Spleen (tissue), 11 donors: ENCODE measurements at regions not wholly inside any gene's neighbourhood (a gene's known extent, or its start where the extent isn't known, plus 50 kb on each side); places are given as distances from the start of the nearest gene placed in this dataset.
"Not testable (repeated sequence)": the region's sequence is repeated elsewhere in the genome, so short reads cannot be mapped to it uniquely, and the experiment has no call there.

Source experiments
- DNase-seq: peaks from one replicate; pipeline ENCODE4 v3.0.0-alpha.2; 2020
- H3K27ac ChIP-seq, 8 donors: fragments of 200-600 bp; sonication (generic) in 7 of 8; 1 replicate in 4 of 8; 2 replicates in 4 of 8; pipeline versions ENCODE4 v1.5.0 to v1.8.0; 2016 to 2021; ENCODE audit warnings: inconsistent platforms in 4 of 8, mild to moderate bottlenecking in 4 of 8, moderate library complexity in 1 of 8
- H3K27me3 ChIP-seq, 7 donors: fragments of 200-600 bp; sonication (generic) in 6 of 7; replicated peaks in 1 of 7; 1 replicate in 4 of 7; 2 replicates in 3 of 7; pipeline versions ENCODE4 v1.5.0 to v1.8.0; 2016 to 2021; ENCODE audit warnings: inconsistent platforms in 3 of 7, mild to moderate bottlenecking in 1 of 7
- H3K36me3 ChIP-seq, 6 donors: fragments of 200-600 bp; sonication (generic) in 5 of 6; 1 replicate in 4 of 6; 2 replicates in 2 of 6; pipeline versions ENCODE4 v1.5.0 to v1.8.0; 2016 to 2021; ENCODE audit warnings: inconsistent platforms in 2 of 6
- H3K4me1 ChIP-seq, 6 donors: fragments of 200-600 bp; sonication (generic) in 5 of 6; 1 replicate in 3 of 6; 2 replicates in 3 of 6; pipeline versions ENCODE4 v1.5.0 to v1.8.0; 2016 to 2021; ENCODE audit warnings: inconsistent platforms in 3 of 6
- H3K4me3 ChIP-seq, 8 donors: fragments of 200-600 bp; sonication (generic) in 7 of 8; 1 replicate in 4 of 8; 2 replicates in 4 of 8; pipeline versions ENCODE4 v1.5.0 to v1.8.0; 2016 to 2021; ENCODE audit warnings: inconsistent platforms in 4 of 8, mild to moderate bottlenecking in 4 of 8, moderate library complexity in 2 of 8
- H3K9me3 ChIP-seq, 8 donors: fragments of 200-600 bp; sonication (generic) in 7 of 8; 1 replicate in 4 of 8; 2 replicates in 4 of 8; pipeline versions ENCODE4 v1.5.0 to v1.8.0; 2016 to 2021; ENCODE audit warnings: inconsistent platforms in 4 of 8
- CTCF ChIP-seq, 11 experiments: fragments of 200-600 bp in 7 of 11; fragments of 450-650 bp in 4 of 11; sonication (generic) in 4 of 11; IDR thresholded peaks in 8 of 11; conservative IDR thresholded peaks in 3 of 11; 1 replicate in 7 of 11; 2 replicates in 4 of 11; pipeline versions ENCODE4 v1.4.0 to v1.8.0; 2016 to 2021; ENCODE audit warnings: antibody characterized with exemption in 11 of 11, inconsistent platforms in 4 of 11, mild to moderate bottlenecking in 1 of 11
- POLR2A ChIP-seq, 3 donors: fragments of 450-650 bp; IDR thresholded peaks; one replicate each; pipeline ENCODE4 v1.5.1; 2017; ENCODE audit warnings: antibody characterized with exemption in 3 of 3, mild to moderate bottlenecking in 1 of 3
- POLR2AphosphoS5 ChIP-seq, 3 donors: sonication (generic); formaldehyde crosslinking; IDR thresholded peaks; one replicate each; pipeline ENCODE4 v1.5.1; 2017; ENCODE audit warnings: antibody characterized with exemption in 3 of 3
- WGBS, 5 donors: extraction: QIAGEN DNeasy Blood & Tissue Kit in 3 of 5; methylation state at CpG; one replicate each; pipeline versions ENCODE4 v1.1.5 to v1.1.7; 2013 to 2018; 5-methylcytosine and 5-hydroxymethylcytosine counted together
- intact Hi-C: fragments of 100-400 bp; cut with DNase I; formaldehyde crosslinking; loops from one replicate; pipeline ENCODE4 v1.15.0; 2023; ENCODE audit warnings: low total_unique reads
- donor health status: healthy with polysubstance abuse.
- donor health status: DM: no; HTN: no; CAD: no; lungs with moderate emphysema.
- donor health status: DM: no; HTN: no; CAD: no.
- donor health status: Bipolar disorder and iron deficiency.
- donor health status: healthy.
- donor health status: DM: no; HTN: no; CAD: no.
- donor health status: DM: yes; HTN: yes; CAD: no.

- intact Hi-C loops: no loop called here
- Histone ChIP-seq H3K27ac (no peak overlapping the region), H3K4me1 (no peaks in the 10 kb centered on the region), H3K36me3 (no peaks in the 10 kb centered on the region), H3K9me3 (peaks cover 0 to 11% (median 4%) of the 10 kb centered on the region in 8 donors), H3K4me3 (no peak overlapping the region), H3K27me3 (no peaks in the 10 kb centered on the region)
- no peak for TF ChIP-seq POLR2AphosphoS5 (IDR thresholded peaks at IDR 0.05)
- 77 to 95% (median 92%) methylated on average over 2 of the region's 2 CpGs for WGBS, 5 donors
- DNase-seq: no peak
Observed at GRCh38 chr3:165954171-165954570, 116.9 kb upstream of the BCHE start.

GRCh38 chr3:165946360-165946759 lies 109.1 kb upstream of the BCHE start:
- intact Hi-C loops: no loop called here
- Histone ChIP-seq H3K36me3 (no peaks in the 10 kb centered on the region), H3K4me1 (no peaks in the 10 kb centered on the region), H3K9me3 (peaks cover 0 to 9% (median 0%) of the 10 kb centered on the region in 8 donors), H3K27ac (no peak overlapping the region), H3K27me3 (no peaks in the 10 kb centered on the region), H3K4me3 (no peak overlapping the region)
- no peak for TF ChIP-seq POLR2AphosphoS5 (IDR thresholded peaks at IDR 0.05)
- TF ChIP-seq CTCF (IDR thresholded peaks at IDR 0.05 in 8 of 11, conservative IDR thresholded peaks at IDR 0.05 in 3 of 11): no peak
- no peak for TF ChIP-seq POLR2A (IDR thresholded peaks at IDR 0.05)
- DNase-seq: no peak

- 91 to 97% (median 93%) methylated on average over 1 of the region's 1 CpG for WGBS, 5 donors
- H3K4me1 ChIP-seq: no peaks in the 10 kb centered on the region
- no peak overlapping the region for H3K4me3 ChIP-seq
- no peak overlapping the region for H3K27ac ChIP-seq
- DNase-seq: no peak
- no peaks in the 10 kb centered on the region for H3K27me3 ChIP-seq
- H3K9me3 ChIP-seq: peaks cover 0 to 24% (median 20%) of the 10 kb centered on the region in 8 donors
- no peak for TF ChIP-seq CTCF (IDR thresholded peaks at IDR 0.05 in 8 of 11, conservative IDR thresholded peaks at IDR 0.05 in 3 of 11)
- no peak for TF ChIP-seq POLR2A (IDR thresholded peaks at IDR 0.05)
- no peak for TF ChIP-seq POLR2AphosphoS5 (IDR thresholded peaks at IDR 0.05)
- intact Hi-C loops: no loop called here
- no peaks in the 10 kb centered on the region for H3K36me3 ChIP-seq
Observed at GRCh38 chr3:165938986-165939540, 101.8 kb upstream of the BCHE start.

- H3K27ac ChIP-seq, H3K27me3 ChIP-seq, H3K36me3 ChIP-seq, DNase-seq, H3K4me1 ChIP-seq, H3K4me3 ChIP-seq, intact Hi-C loops: not testable (repeated sequence)
- peaks cover 0 to 32% (median 21%) of the 10 kb centered on the region in 8 donors for H3K9me3 ChIP-seq
- 96 to 100% (median 100%) methylated on average over 1 of the region's 1 CpG for WGBS, 5 donors
Observed at GRCh38 chr3:165936081-165936480, 98.9 kb upstream of the BCHE start.

- H3K27me3 ChIP-seq, DNase-seq, intact Hi-C loops, H3K27ac ChIP-seq, H3K4me1 ChIP-seq, H3K4me3 ChIP-seq, H3K36me3 ChIP-seq: not testable (repeated sequence)
- 89 to 98% (median 94%) methylated on average over 16 to 29 of the region's 29 CpGs for WGBS, 5 donors
- H3K9me3 ChIP-seq: peaks cover 0 to 21% (median 3%) of the 10 kb centered on the region in 8 donors
Observed at GRCh38 chr3:165924301-165924791, 87.1 kb upstream of the BCHE start.

GRCh38 chr3:165920984-165921383 lies 83.8 kb upstream of the BCHE start:
- Histone ChIP-seq H3K4me3 (no peak overlapping the region), H3K9me3 (peaks cover 0 to 27% (median 6%) of the 10 kb centered on the region in 8 donors), H3K27me3 (no peaks in the 10 kb centered on the region), H3K4me1 (no peaks in the 10 kb centered on the region), H3K36me3 (no peaks in the 10 kb centered on the region), H3K27ac (no peak overlapping the region)
- intact Hi-C loops: no loop called here
- no peak for TF ChIP-seq CTCF (IDR thresholded peaks at IDR 0.05 in 8 of 11, conservative IDR thresholded peaks at IDR 0.05 in 3 of 11)
- no peak for TF ChIP-seq POLR2A (IDR thresholded peaks at IDR 0.05)
- TF ChIP-seq POLR2AphosphoS5 (IDR thresholded peaks at IDR 0.05): no peak
- DNase-seq: no peak
- WGBS, 5 donors: 49 to 75% (median 58%) methylated on average over 5 of the region's 5 CpGs
